K562 (cell line): ENCODE measurements at regions not wholly inside any gene's neighbourhood (a gene's known extent, or its start where the extent isn't known, plus 50 kb on each side); places are given as distances from the start of the nearest gene placed in this dataset.

Source experiments
- ATAC-seq: fragments of 200-7000 bp; cut with Tn5 transposase; 3 replicates; pipeline ENCODE4 v1.9.1; 2020; ENCODE audit warnings: moderate library complexity
- BruUV-seq: library from RNA; stranded (reverse); fragments of 400-500 nt; replicated peaks from 2 replicates; lab custom pipeline; 2021; lab: Mats Ljungman, UMichigan
- CTCF ChIA-PET: fragments of 300-600 bp; formaldehyde crosslinking; extraction: SDS; loops from one replicate; lab custom pipeline; 2021; ENCODE audit warnings: low intra/inter-chr PET ratio; lab: Yijun Ruan, JAX
- POLR2A ChIA-PET: fragments of 300-600, 350-650 bp; sonication (Branson Sonifier 250); formaldehyde crosslinking; extraction: SDS; loops from one replicate; lab custom pipeline; 2021; ENCODE audit warnings: antibody characterized with exemption, inconsistent platforms; lab: Yijun Ruan, JAX
- DNase-seq, 4 experiments: peaks; one replicate each; pipeline versions ENCODE4 v3.0.0 to v3.0.0-alpha.2; 2011 to 2018; ENCODE audit warnings: low spot score in 3 of 4, mixed read lengths in 3 of 4; ENCODE audit errors: extremely low read depth in 1 of 4
- FAIRE-seq: peaks from 2 replicates; lab custom pipeline; 2011; peaks lifted over from hg19 to GRCh38; lab: Jason Lieb, UNC
- H2AFZ ChIP-seq: 2 replicates; pipeline ENCODE4 v1.6.0; 2011; ENCODE audit warnings: low read depth, low read length, control low read depth, inconsistent platforms
- H3K27ac ChIP-seq: fragments of 200-600 bp; 3 replicates; pipeline ENCODE4 v1.8.0; 2011; ENCODE audit warnings: low read depth, mild to moderate bottlenecking, control low read depth, inconsistent platforms, low read length, moderate library complexity, mixed read lengths; ENCODE audit errors: extremely low read depth
- H3K27me3 ChIP-seq, 2 experiments: fragments of 300-600 bp in 1 of 2; 2 replicates in 1 of 2; 3 replicates in 1 of 2; pipeline versions ENCODE4 v1.6.0 to v1.8.0; 2011; ENCODE audit warnings: inconsistent platforms in 2 of 2, low read length in 2 of 2, mild to moderate bottlenecking in 1 of 2, mixed read lengths in 1 of 2, moderate library complexity in 1 of 2; ENCODE audit not compliant: control insufficient read depth in 2 of 2, insufficient read depth in 2 of 2
- H3K36me3 ChIP-seq: fragments of 300-600 bp; 3 replicates; pipeline ENCODE4 v1.8.0; 2011; ENCODE audit warnings: mild to moderate bottlenecking, low read length, inconsistent platforms; ENCODE audit not compliant: control insufficient read depth, insufficient read depth
- H3K4me1 ChIP-seq, 2 experiments: fragments of 200-600 bp in 1 of 2; replicated peaks in 1 of 2; 2 replicates in 1 of 2; 3 replicates in 1 of 2; pipeline versions ENCODE4 v1.5.1 to v1.8.0; 2011; ENCODE audit warnings: inconsistent platforms in 2 of 2, low read length in 2 of 2, mild to moderate bottlenecking in 1 of 2, mixed read lengths in 1 of 2, moderate library complexity in 1 of 2; ENCODE audit not compliant: control insufficient read depth in 2 of 2, insufficient read depth in 2 of 2
- H3K4me2 ChIP-seq: 2 replicates; pipeline ENCODE4 v1.6.1; 2011; ENCODE audit warnings: low read length, control low read depth, inconsistent platforms, mixed read lengths; ENCODE audit not compliant: insufficient read depth
- H3K4me3 ChIP-seq: fragments of 200-600 bp; sonication (generic), shearing (Covaris generic); 2 replicates; pipeline ENCODE4 v1.5.1; 2016; ENCODE audit warnings: control low read depth, inconsistent platforms
- H3K79me2 ChIP-seq: fragments of 200-600 bp; 3 replicates; pipeline ENCODE4 v1.8.0; 2011; ENCODE audit warnings: low read length, inconsistent platforms; ENCODE audit not compliant: control insufficient read depth, insufficient read depth
- H3K9ac ChIP-seq, 2 experiments: 2 replicates each; pipeline versions ENCODE4 v1.6.0 to v1.6.1; 2011; ENCODE audit warnings: low read depth in 2 of 2, low read length in 2 of 2, control low read depth in 1 of 2, inconsistent platforms in 1 of 2, mild to moderate bottlenecking in 1 of 2, mixed read lengths in 1 of 2; ENCODE audit not compliant: insufficient read depth in 1 of 2
- H3K9me1 ChIP-seq: one replicate; pipeline ENCODE4 v1.6.0; 2011; ENCODE audit warnings: inconsistent platforms, mild to moderate bottlenecking, low read length, moderate library complexity; ENCODE audit not compliant: control insufficient read depth, insufficient read depth
- H3K9me3 ChIP-seq: replicated peaks from 2 replicates; pipeline ENCODE4 v1.5.1; 2011; ENCODE audit warnings: low read depth, low read length, inconsistent platforms; ENCODE audit not compliant: control insufficient read depth, insufficient read depth
- H4K20me1 ChIP-seq: replicated peaks from 2 replicates; pipeline ENCODE4 v1.6.1; 2011; ENCODE audit warnings: low read length, inconsistent platforms, mixed read lengths; ENCODE audit not compliant: control insufficient read depth, insufficient read depth
- BMI1 ChIP-seq: fragments of 150-350 bp; IDR thresholded peaks from 2 replicates; pipeline ENCODE4 v1.6.1; 2014; ENCODE audit warnings: low read length
- ELK1 ChIP-seq: sonication (generic); formaldehyde crosslinking; IDR thresholded peaks from 2 replicates; pipeline ENCODE4 v1.8.1; 2022; ENCODE audit warnings: missing genetic modification reagents
- FOXO4 ChIP-seq: fragments of 450-650 bp; formaldehyde crosslinking; IDR thresholded peaks from 2 replicates; pipeline ENCODE4 v1.4.0; 2020; ENCODE audit warnings: mild to moderate bottlenecking, moderate library complexity
- HDAC2 ChIP-seq: fragments of 450-650 bp; IDR thresholded peaks from 2 replicates; pipeline ENCODE4 v1.6.1; 2016; ENCODE audit warnings: mild to moderate bottlenecking
- HEY1 ChIP-seq: fragments of 250-450 bp; sonication (Bioruptor Pico); IDR thresholded peaks from 2 replicates; pipeline ENCODE4 v1.5.0; 2020; ENCODE audit warnings: mild to moderate bottlenecking, moderate library complexity, borderline replicate concordance
- HNRNPH1 ChIP-seq: fragments of 200-400 bp; formaldehyde crosslinking; optimal IDR thresholded peaks from 2 replicates; pipeline ENCODE3; 2017; ENCODE audit warnings: low read depth, mild to moderate bottlenecking, low read length, moderate library complexity
- MAFF ChIP-seq: IDR thresholded peaks from 2 replicates; pipeline ENCODE4 v1.6.1; 2012; ENCODE audit warnings: low read length, improper control_type of control experiment
- SETDB1 ChIP-seq: IDR thresholded peaks from one replicate; pipeline ENCODE4 v1.6.1; 2012; ENCODE audit warnings: low read length, control low read depth, inconsistent platforms
- SMARCA5 ChIP-seq: fragments of 450-650 bp; IDR thresholded peaks from 2 replicates; pipeline ENCODE4 v1.6.1; 2016
- TAF15 ChIP-seq: fragments of 200-400 bp; formaldehyde crosslinking; IDR thresholded peaks from 2 replicates; pipeline ENCODE4 v1.6.1; 2017; ENCODE audit warnings: mild to moderate bottlenecking, low read depth, low read length, moderate library complexity
- U2AF1 ChIP-seq: fragments of 200-400 bp; formaldehyde crosslinking; optimal IDR thresholded peaks from 2 replicates; pipeline ENCODE3; 2017; ENCODE audit warnings: mild to moderate bottlenecking, low read depth, low read length, moderate library complexity
- ZBTB34 ChIP-seq: fragments of 250-450 bp; sonication (Bioruptor Pico); IDR thresholded peaks from 2 replicates; pipeline ENCODE4 v1.8.0; 2021; ENCODE audit warnings: mild to moderate bottlenecking, moderate library complexity
- whole genome bisulfite sequencing: fragments of 100-300 bp; shearing (Covaris generic); methylation state at CpG from one replicate; pipeline ENCODE4 v1.1.6; 2016; ENCODE audit warnings: low coverage, mixed read lengths; ENCODE audit not compliant: insufficient coverage; ENCODE audit errors: missing lambda C conversion rate; 5-methylcytosine and 5-hydroxymethylcytosine counted together
- in situ Hi-C: fragments of 300-500 bp; cut with MboI; formaldehyde crosslinking; loops from 4 replicates; pipeline ENCODE4 v1.15.0; 2018; ENCODE audit warnings: inconsistent platforms, mixed read lengths
- intact Hi-C: fragments of 100-400 bp; cut with micrococcal nuclease; formaldehyde crosslinking; loops from 2 replicates; pipeline ENCODE4 v1.14.2; 2022
- TF ChIP-seq, protein P1 (sequence below): fragments of 450-650 bp; IDR thresholded peaks from 2 replicates; pipeline ENCODE4 v1.6.1; 2018; ENCODE audit not compliant: partially characterized antibody

- ATAC-seq = peak; percentile 58
- WGBS = under 1% methylated on average over 9 of the region's 9 CpGs
- H3K9ac ChIP-seq = peak overlapping the region; percentile 18 to 86; a peak in 3 of 4 replicates
- H3K36me3 ChIP-seq = no peaks in the 10 kb centered on the region
- H3K9me3 ChIP-seq = no peaks in the 10 kb centered on the region
- peak overlapping the region; percentile 86 for H3K4me2 ChIP-seq
- H3K27ac ChIP-seq = peak overlapping the region; percentile 80
- H3K9me1 ChIP-seq = no peaks in the 10 kb centered on the region
- H3K4me3 ChIP-seq = peak overlapping the region; percentile 63
- DNase-seq = peak in 2 of 4 experiments; percentile 17 to 64
- H3K4me1 ChIP-seq = peaks cover 7 to 10% of the 10 kb centered on the region in 2 experiments; a peak in 4 of 5 replicates
- no peak for FAIRE-seq
- in situ Hi-C loops = no loop called here
- H2AFZ ChIP-seq = peak overlapping the region; percentile 89
- POLR2A ChIA-PET = interaction anchor here (0.6 to 1.9 kb wide), 15 partner anchors 14 to 1580 kb away, joined by 3 to 16 read pairs (median 4); no protein-coding TSS in a partner anchor
- intact Hi-C loops = loop anchor here (1.0 to 5.0 kb wide), 5 partner anchors 8 to 215 kb away; no protein-coding TSS in a partner anchor
- CTCF ChIA-PET = no interaction called here
- no TSS peak for BruUV-seq
- no peaks in the 10 kb centered on the region for H3K27me3 ChIP-seq
- no peaks in the 10 kb centered on the region for H4K20me1 ChIP-seq
- no peaks in the 10 kb centered on the region for H3K79me2 ChIP-seq
- no peak for TF ChIP-seq U2AF1
- TF ChIP-seq, protein P1, sequence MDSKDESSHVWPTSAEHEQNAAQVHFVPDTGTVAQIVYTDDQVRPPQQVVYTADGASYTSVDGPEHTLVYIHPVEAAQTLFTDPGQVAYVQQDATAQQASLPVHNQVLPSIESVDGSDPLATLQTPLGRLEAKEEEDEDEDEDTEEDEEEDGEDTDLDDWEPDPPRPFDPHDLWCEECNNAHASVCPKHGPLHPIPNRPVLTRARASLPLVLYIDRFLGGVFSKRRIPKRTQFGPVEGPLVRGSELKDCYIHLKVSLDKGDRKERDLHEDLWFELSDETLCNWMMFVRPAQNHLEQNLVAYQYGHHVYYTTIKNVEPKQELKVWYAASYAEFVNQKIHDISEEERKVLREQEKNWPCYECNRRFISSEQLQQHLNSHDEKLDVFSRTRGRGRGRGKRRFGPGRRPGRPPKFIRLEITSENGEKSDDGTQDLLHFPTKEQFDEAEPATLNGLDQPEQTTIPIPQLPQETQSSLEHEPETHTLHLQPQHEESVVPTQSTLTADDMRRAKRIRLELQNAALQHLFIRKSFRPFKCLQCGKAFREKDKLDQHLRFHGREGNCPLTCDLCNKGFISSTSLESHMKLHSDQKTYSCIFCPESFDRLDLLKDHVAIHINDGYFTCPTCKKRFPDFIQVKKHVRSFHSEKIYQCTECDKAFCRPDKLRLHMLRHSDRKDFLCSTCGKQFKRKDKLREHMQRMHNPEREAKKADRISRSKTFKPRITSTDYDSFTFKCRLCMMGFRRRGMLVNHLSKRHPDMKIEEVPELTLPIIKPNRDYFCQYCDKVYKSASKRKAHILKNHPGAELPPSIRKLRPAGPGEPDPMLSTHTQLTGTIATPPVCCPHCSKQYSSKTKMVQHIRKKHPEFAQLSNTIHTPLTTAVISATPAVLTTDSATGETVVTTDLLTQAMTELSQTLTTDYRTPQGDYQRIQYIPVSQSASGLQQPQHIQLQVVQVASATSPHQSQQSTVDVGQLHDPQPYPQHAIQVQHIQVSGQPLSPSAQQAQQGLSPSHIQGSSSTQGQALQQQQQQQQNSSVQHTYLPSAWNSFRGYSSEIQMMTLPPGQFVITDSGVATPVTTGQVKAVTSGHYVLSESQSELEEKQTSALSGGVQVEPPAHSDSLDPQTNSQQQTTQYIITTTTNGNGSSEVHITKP = no peak
- no peak for TF ChIP-seq SETDB1
- no peak for TF ChIP-seq FOXO4 (CRISPR knock-in tag)
- no peak for TF ChIP-seq ELK1
- TF ChIP-seq HDAC2 = 0 out of 2 replicates have a peak, but pooled peaks have one; percentile 17
- TF ChIP-seq TAF15 = no peak
- TF ChIP-seq HNRNPH1 = no peak
- TF ChIP-seq MAFF = no peak
- TF ChIP-seq HEY1 (CRISPR knock-in tag) = no peak
- TF ChIP-seq BMI1 = no peak
- 0 out of 2 replicates have a peak, but pooled peaks have one; percentile 3 for TF ChIP-seq SMARCA5
- no peak for TF ChIP-seq ZBTB34 (CRISPR knock-in tag)
Observed at GRCh38 chr6:28727559-28728211, 196.1 kb downstream of the TRIM27 start.
